AG04450 (cell line): ENCODE measurements at regions not wholly inside any gene's neighbourhood (a gene's known extent, or its start where the extent isn't known, plus 50 kb on each side); places are given as distances from the start of the nearest gene placed in this dataset.

Experiments used
- CTCF ChIA-PET: fragments of 300-600, 350-600 bp; formaldehyde crosslinking; extraction: SDS; loops from one replicate; lab custom pipeline; 2022; ENCODE audit warnings: antibody characterized with exemption, inconsistent platforms; lab: Charles Lee
- POLR2A ChIA-PET: fragments of 350-600 bp; formaldehyde crosslinking; extraction: SDS; loops from one replicate; lab custom pipeline; 2021; ENCODE audit warnings: antibody characterized with exemption, inconsistent platforms; lab: Yijun Ruan, JAX
- DNase-seq: peaks from one replicate; pipeline ENCODE4 v3.0.0-alpha.2; 2011; ENCODE audit warnings: low read depth, low spot score
- H3K27ac ChIP-seq: one replicate; pipeline ENCODE4 v1.5.1; 2012; ENCODE audit warnings: low read depth, low read length, control low read depth
- H3K27me3 ChIP-seq: one replicate; pipeline ENCODE4 v1.6.0; 2012; ENCODE audit warnings: low read length; ENCODE audit not compliant: control insufficient read depth, insufficient read depth
- H3K4me3 ChIP-seq: 2 replicates; pipeline ENCODE4 v1.5.1; 2011; ENCODE audit warnings: mild to moderate bottlenecking, low read depth, low read length, control low read depth
- H3K9me3 ChIP-seq: 2 replicates; pipeline ENCODE4 v1.5.1; 2012; ENCODE audit warnings: low read length; ENCODE audit not compliant: control insufficient read depth, insufficient read depth
- CTCF ChIP-seq: IDR thresholded peaks from 2 replicates; pipeline ENCODE4 v1.5.1; 2011; ENCODE audit warnings: low read depth, low read length, control low read depth, inconsistent platforms

GRCh38 chr7:356087-356486 is 66.1 kb downstream of the FOXL3 start:
- peaks cover 17% of the 10 kb centered on the region for H3K27me3 ChIP-seq
- H3K27ac ChIP-seq, result no peak overlapping the region
- no peak overlapping the region for H3K4me3 ChIP-seq
- no peak for TF ChIP-seq CTCF
- DNase-seq, result no peak
- ChIA-PET POLR2A (no interaction called here), CTCF (no interaction called here)
- peaks cover 76% of the 10 kb centered on the region for H3K9me3 ChIP-seq

GRCh38 chr7:356691-357462 is 66.9 kb downstream of the FOXL3 start:
- peaks cover 17% of the 10 kb centered on the region for H3K27me3 ChIP-seq
- ChIA-PET POLR2A (no interaction called here), CTCF (no interaction called here)
- no peak overlapping the region for H3K4me3 ChIP-seq
- peaks cover 68% of the 10 kb centered on the region for H3K9me3 ChIP-seq
- TF ChIP-seq CTCF, result no peak
- no peak overlapping the region for H3K27ac ChIP-seq
- no peak for DNase-seq

- ChIA-PET POLR2A (no interaction called here), CTCF (no interaction called here)
- no peak for DNase-seq
- peaks cover 62% of the 10 kb centered on the region for H3K9me3 ChIP-seq
- no peak overlapping the region for H3K4me3 ChIP-seq
- H3K27ac ChIP-seq, result no peak overlapping the region
- peaks cover 17% of the 10 kb centered on the region for H3K27me3 ChIP-seq
- TF ChIP-seq CTCF, result no peak
Observed at GRCh38 chr7:357531-358209, 67.7 kb downstream of the FOXL3 start.

GRCh38 chr7:358352-358751 is 68.4 kb downstream of the FOXL3 start:
- CTCF ChIA-PET, result no interaction called here
- H3K9me3 ChIP-seq, result peaks cover 55% of the 10 kb centered on the region
- no peak for DNase-seq
- POLR2A ChIA-PET, result interaction anchor here (0.9 kb wide), 1 partner anchor 204 kb away, joined by 6 read pairs; no protein-coding TSS in a partner anchor
- peaks cover 17% of the 10 kb centered on the region for H3K27me3 ChIP-seq
- TF ChIP-seq CTCF, result no peak
- H3K27ac ChIP-seq, result no peak overlapping the region
- H3K4me3 ChIP-seq, result no peak overlapping the region

DNA sequence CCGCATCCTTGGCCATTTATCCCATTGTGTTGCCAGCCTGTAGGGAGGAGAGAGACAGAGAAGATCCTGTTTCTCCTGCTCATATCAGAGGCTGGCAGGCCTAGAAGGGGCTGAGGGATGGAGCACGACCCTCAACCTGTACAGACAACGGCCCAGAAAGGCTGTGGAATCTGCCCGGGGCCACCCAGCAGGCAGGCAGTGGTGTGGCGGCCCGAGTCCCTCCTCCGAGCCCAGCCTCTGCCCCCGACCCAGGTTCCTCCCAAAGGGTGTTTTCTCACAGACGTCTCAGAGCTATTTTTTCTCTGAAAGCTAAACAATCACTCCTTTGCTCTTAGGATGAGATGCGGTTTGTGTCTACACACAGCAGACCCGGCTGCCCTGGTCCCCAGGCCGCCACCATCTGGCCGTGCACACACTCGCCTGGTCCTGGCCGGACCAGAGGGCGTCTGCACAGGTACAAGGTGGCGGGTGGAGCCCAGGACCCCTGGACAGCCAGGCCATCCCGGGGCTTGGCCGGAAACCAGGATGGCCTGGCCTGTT is 69.3 kb downstream of the FOXL3 start:
- Histone ChIP-seq H3K9me3 (peaks cover 50% of the 10 kb centered on the region), H3K27ac (no peak overlapping the region), H3K4me3 (no peak overlapping the region), H3K27me3 (peaks cover 17% of the 10 kb centered on the region)
- ChIA-PET CTCF (no interaction called here), POLR2A (interaction anchor here (0.9 kb wide), 1 partner anchor 203 kb away, joined by 6 read pairs; no protein-coding TSS in a partner anchor)
- TF ChIP-seq CTCF, result no peak
- no peak for DNase-seq
